ENCODE measurements at regions not wholly inside any gene's neighbourhood (a gene's known extent, or its start where the extent isn't known, plus 50 kb on each side); places are given as distances from the start of the nearest gene placed in this dataset.

- H3K9ac ChIP-seq (ENCODE audit: low read depth, low read length) = no peak overlapping the region
- no peaks in the 10 kb centered on the region for H3K27me3 ChIP-seq (ENCODE audit: control insufficient read depth, insufficient read depth, low read length)
- H3K4me3 ChIP-seq (ENCODE audit: low read length) = no peak overlapping the region
These were observed 60.6 kb downstream of the NAV1 start for GRCh38 chr1:201599548-201599947.

DNA sequence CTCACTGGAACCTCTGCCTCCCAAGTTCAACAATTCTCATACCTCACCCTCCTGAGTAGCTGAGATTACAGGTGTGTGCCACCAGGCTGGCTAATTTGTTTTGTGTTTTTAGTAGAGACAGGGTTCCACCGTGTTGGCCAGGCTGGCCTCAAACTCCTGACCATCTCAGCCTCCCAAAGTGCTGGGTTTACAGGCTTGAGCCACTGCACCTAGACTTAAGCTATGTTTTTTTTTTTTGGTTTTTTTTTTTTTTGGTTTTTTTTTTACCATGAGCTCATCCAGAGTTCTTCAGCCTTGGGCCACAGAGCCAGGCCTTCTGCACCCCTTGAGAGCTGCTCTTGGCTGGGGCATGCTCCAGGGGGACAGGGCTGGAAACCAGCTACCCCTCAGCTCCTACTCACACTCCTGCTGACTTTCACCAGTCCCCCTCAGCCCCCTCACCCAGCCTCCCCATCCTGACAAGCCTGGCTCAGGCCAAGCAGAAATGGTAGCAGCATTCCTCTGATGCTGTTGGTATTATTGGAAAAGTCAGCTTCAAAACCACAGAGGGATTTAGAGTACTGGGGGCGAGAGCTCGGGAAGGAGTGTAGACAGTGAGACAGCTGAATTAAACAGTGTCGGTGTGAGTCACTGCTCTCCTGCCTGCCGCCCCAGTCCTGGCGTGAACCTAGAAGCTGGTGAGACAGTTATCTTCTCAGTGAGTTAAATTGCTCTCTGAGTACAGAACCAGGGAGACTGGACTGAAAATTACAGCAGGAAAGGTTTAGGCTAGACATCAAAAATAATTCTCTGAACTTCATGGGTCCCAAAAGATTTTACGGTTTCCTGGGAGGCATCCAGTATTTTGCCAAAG lies 63.7 kb downstream of the NAV1 start:
- Histone ChIP-seq H3K4me2 (ENCODE audit: low read length) (peak overlapping the region; percentile 63), H3K36me3 (ENCODE audit: insufficient read depth, low read length) (peaks cover 27% of the 10 kb centered on the region), H3K4me3 (ENCODE audit: low read length) (peak overlapping the region; percentile 27), H3K4me1 (ENCODE audit: control insufficient read depth, insufficient read depth, low read length) (peaks cover 81% of the 10 kb centered on the region), H3K27me3 (ENCODE audit: control insufficient read depth, insufficient read depth, low read length) (no peaks in the 10 kb centered on the region), H3K9me3 (replicated peaks; ENCODE audit: low read length) (no peaks in the 10 kb centered on the region), H3K9ac (ENCODE audit: low read depth, low read length) (peak overlapping the region; percentile 73)

More at GRCh38 chr1:201599548-201599947, 60.6 kb downstream of the NAV1 start:
- no peaks in the 10 kb centered on the region for H3K9me3 ChIP-seq (replicated peaks; ENCODE audit: low read length)
- H3K4me1 ChIP-seq (ENCODE audit: control insufficient read depth, insufficient read depth, low read length) = peaks cover 70% of the 10 kb centered on the region
- no peak overlapping the region for H3K4me2 ChIP-seq (ENCODE audit: low read length)
- H3K36me3 ChIP-seq (ENCODE audit: insufficient read depth, low read length) = peaks cover 42% of the 10 kb centered on the region

GRCh38 chr1:201603613-201604232 lies 64.8 kb downstream of the NAV1 start:
- H3K4me2 ChIP-seq (ENCODE audit: low read length) = peak overlapping the region; percentile 63
- H3K27me3 ChIP-seq (ENCODE audit: control insufficient read depth, insufficient read depth, low read length) = no peaks in the 10 kb centered on the region
- H3K4me3 ChIP-seq (ENCODE audit: low read length) = peak overlapping the region; percentile 27
- peak overlapping the region; percentile 73 for H3K9ac ChIP-seq (ENCODE audit: low read depth, low read length)
- peaks cover 80% of the 10 kb centered on the region for H3K4me1 ChIP-seq (ENCODE audit: control insufficient read depth, insufficient read depth, low read length)
- no peaks in the 10 kb centered on the region for H3K9me3 ChIP-seq (replicated peaks; ENCODE audit: low read length)
- peaks cover 25% of the 10 kb centered on the region for H3K36me3 ChIP-seq (ENCODE audit: insufficient read depth, low read length)

GRCh38 chr1:201605385-201606010 lies 66.6 kb downstream of the NAV1 start:
- peaks cover 26% of the 10 kb centered on the region for H3K36me3 ChIP-seq (ENCODE audit: insufficient read depth, low read length)
- H3K27me3 ChIP-seq (ENCODE audit: control insufficient read depth, insufficient read depth, low read length) = no peaks in the 10 kb centered on the region
- H3K9me3 ChIP-seq (replicated peaks; ENCODE audit: low read length) = no peaks in the 10 kb centered on the region
- H3K4me2 ChIP-seq (ENCODE audit: low read length) = no peak overlapping the region
- H3K4me3 ChIP-seq (ENCODE audit: low read length) = no peak overlapping the region
- no peak overlapping the region for H3K9ac ChIP-seq (ENCODE audit: low read depth, low read length)
- peaks cover 80% of the 10 kb centered on the region for H3K4me1 ChIP-seq (ENCODE audit: control insufficient read depth, insufficient read depth, low read length)

GRCh38 chr1:201606096-201606495 lies 67.2 kb downstream of the NAV1 start:
- peaks cover 25% of the 10 kb centered on the region for H3K36me3 ChIP-seq (ENCODE audit: insufficient read depth, low read length)
- H3K4me3 ChIP-seq (ENCODE audit: low read length) = no peak overlapping the region
- no peak overlapping the region for H3K4me2 ChIP-seq (ENCODE audit: low read length)
- no peak overlapping the region for H3K9ac ChIP-seq (ENCODE audit: low read depth, low read length)
- H3K27me3 ChIP-seq (ENCODE audit: control insufficient read depth, insufficient read depth, low read length) = no peaks in the 10 kb centered on the region
- H3K4me1 ChIP-seq (ENCODE audit: control insufficient read depth, insufficient read depth, low read length) = peaks cover 80% of the 10 kb centered on the region
- no peaks in the 10 kb centered on the region for H3K9me3 ChIP-seq (replicated peaks; ENCODE audit: low read length)

- no peak overlapping the region for H3K4me2 ChIP-seq (ENCODE audit: low read length)
- no peak overlapping the region for H3K9ac ChIP-seq (ENCODE audit: low read depth, low read length)
- peaks cover 29% of the 10 kb centered on the region for H3K36me3 ChIP-seq (ENCODE audit: insufficient read depth, low read length)
- no peaks in the 10 kb centered on the region for H3K9me3 ChIP-seq (replicated peaks; ENCODE audit: low read length)
- no peak overlapping the region for H3K4me3 ChIP-seq (ENCODE audit: low read length)
- peaks cover 75% of the 10 kb centered on the region for H3K4me1 ChIP-seq (ENCODE audit: control insufficient read depth, insufficient read depth, low read length)
- no peaks in the 10 kb centered on the region for H3K27me3 ChIP-seq (ENCODE audit: control insufficient read depth, insufficient read depth, low read length)
These were observed 67.7 kb downstream of the NAV1 start for GRCh38 chr1:201606623-201607022.

DNA sequence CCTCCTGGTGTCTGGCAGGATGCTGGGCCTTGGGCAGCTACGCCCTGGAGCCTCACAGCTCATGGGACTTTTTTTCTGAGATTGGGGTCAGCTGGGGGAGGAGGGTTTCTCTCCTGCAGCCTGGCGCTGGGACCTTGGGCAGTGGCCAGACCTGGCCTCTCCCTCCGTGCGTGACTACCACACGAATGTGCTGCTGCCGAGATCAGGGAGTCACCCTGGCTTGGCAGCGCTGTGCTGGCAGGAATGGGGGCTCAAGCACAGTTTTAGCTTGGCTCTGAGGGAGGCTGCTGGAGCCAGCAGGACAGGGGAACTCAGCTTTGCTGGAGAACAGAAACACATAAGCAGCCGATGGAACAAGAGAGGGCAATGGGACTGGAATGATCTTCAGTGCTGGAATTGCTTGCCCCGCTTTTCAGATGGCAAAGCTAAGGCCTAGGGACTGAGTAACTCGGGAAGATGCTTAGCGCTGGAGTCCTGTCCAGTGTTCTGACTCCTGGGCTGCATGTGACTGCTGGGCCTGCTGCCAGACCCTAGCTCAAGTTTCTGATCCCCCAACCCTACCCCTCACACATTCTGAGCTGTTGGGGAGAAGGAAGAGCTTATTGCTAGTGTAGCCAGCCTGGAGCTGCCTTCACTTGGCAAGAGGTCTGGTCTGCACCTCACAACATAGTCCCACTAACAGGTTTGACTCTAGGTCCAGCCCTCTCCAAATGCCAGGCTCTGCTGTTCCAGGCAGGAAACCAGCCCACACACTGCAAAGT lies 69.9 kb downstream of the NAV1 start:
- H3K4me2 ChIP-seq (ENCODE audit: low read length) = peak overlapping the region; percentile 35
- H3K36me3 ChIP-seq (ENCODE audit: insufficient read depth, low read length) = peaks cover 31% of the 10 kb centered on the region
- H3K9ac ChIP-seq (ENCODE audit: low read depth, low read length) = peak overlapping the region; percentile 16
- no peaks in the 10 kb centered on the region for H3K9me3 ChIP-seq (replicated peaks; ENCODE audit: low read length)
- H3K4me1 ChIP-seq (ENCODE audit: control insufficient read depth, insufficient read depth, low read length) = peaks cover 57% of the 10 kb centered on the region
- no peak overlapping the region for H3K4me3 ChIP-seq (ENCODE audit: low read length)
- no peaks in the 10 kb centered on the region for H3K27me3 ChIP-seq (ENCODE audit: control insufficient read depth, insufficient read depth, low read length)

DNA sequence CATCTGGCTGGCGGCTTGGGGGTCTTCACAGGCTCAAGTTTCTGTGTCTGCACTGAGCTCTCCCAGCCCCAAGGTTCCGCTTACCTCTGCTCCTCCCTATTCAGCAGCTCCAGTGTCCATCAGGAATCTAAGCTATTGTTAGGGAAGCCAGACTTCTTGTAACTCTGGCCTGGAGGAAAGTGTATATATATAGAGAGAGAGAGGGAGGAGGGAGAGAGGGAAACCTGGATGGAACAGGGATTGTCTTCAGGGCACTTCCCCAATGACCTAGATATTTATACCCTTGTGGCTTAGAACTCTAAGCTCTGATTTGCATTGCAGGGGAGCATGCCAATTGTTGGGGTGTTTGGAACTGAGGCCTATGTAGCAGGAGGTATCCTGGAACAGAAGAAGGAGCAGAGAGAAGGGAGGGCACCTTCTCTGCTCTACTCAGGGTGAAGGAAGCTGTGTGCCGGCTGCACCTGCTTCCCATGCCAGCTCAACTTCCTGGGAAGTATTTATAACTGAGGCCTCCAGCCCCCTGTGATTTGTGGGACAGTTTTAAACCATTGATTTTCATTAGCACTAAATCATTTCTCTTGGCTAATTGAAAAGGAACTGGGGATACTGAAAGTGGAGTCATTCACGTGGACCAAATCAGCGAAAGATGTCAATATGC lies 70.9 kb downstream of the NAV1 start:
- H3K27me3 ChIP-seq (ENCODE audit: control insufficient read depth, insufficient read depth, low read length) = no peaks in the 10 kb centered on the region
- H3K4me1 ChIP-seq (ENCODE audit: control insufficient read depth, insufficient read depth, low read length) = peaks cover 58% of the 10 kb centered on the region
- no peak overlapping the region for H3K9ac ChIP-seq (ENCODE audit: low read depth, low read length)
- no peak overlapping the region for H3K4me3 ChIP-seq (ENCODE audit: low read length)
- peaks cover 31% of the 10 kb centered on the region for H3K36me3 ChIP-seq (ENCODE audit: insufficient read depth, low read length)
- no peaks in the 10 kb centered on the region for H3K9me3 ChIP-seq (replicated peaks; ENCODE audit: low read length)
- H3K4me2 ChIP-seq (ENCODE audit: low read length) = no peak overlapping the region

DNA sequence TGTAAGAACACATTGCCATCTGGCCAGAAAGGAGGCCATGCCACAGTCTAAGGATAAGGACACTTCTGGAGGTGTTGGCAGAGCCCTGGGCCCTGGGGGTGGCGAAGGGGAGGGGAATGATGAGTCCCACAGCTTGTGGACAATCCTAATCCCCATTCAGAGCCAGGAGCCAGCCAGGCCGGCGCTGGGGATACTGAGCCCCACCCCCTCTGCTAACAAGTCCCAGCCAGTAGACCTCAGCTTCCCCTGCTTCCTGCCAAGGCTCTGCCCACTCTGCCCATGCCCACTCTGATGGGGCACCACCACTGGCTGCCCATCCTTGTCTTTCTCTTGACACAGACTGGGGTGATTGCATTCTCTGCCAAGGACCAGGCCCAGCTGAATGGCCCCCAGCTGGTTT lies 71.9 kb downstream of the NAV1 start:
- Histone ChIP-seq H3K9me3 (replicated peaks; ENCODE audit: low read length) (no peaks in the 10 kb centered on the region), H3K36me3 (ENCODE audit: insufficient read depth, low read length) (peaks cover 29% of the 10 kb centered on the region), H3K4me2 (ENCODE audit: low read length) (no peak overlapping the region), H3K4me3 (ENCODE audit: low read length) (no peak overlapping the region), H3K9ac (ENCODE audit: low read depth, low read length) (no peak overlapping the region), H3K4me1 (ENCODE audit: control insufficient read depth, insufficient read depth, low read length) (peaks cover 48% of the 10 kb centered on the region), H3K27me3 (ENCODE audit: control insufficient read depth, insufficient read depth, low read length) (no peaks in the 10 kb centered on the region)

DNA sequence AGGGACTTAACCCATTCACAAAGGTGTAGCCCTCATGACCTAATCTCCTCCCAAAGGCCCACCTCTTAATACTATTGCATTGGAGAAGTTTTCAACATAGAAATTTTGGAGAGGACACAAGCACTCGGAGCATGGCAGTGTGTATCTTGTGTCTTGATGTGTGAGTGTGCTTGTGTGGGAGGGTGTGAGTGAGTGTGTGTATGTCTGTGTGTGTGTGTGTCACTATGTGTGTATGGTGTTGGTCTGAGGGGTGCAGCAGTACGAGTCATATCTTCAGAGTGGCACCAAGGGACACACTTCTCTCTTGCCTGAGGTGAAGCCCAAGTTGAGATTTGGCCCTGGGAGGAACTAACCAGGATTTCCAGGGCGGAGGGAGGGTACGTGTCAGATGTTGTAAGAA lies 73.7 kb downstream of the NAV1 start:
- no peak overlapping the region for H3K9ac ChIP-seq (ENCODE audit: low read depth, low read length)
- H3K36me3 ChIP-seq (ENCODE audit: insufficient read depth, low read length) = peaks cover 35% of the 10 kb centered on the region
- H3K9me3 ChIP-seq (replicated peaks; ENCODE audit: low read length) = no peaks in the 10 kb centered on the region

More for the DNA sequence above, 73.7 kb downstream of the NAV1 start:
- Histone ChIP-seq H3K4me1 (ENCODE audit: control insufficient read depth, insufficient read depth, low read length) (peaks cover 44% of the 10 kb centered on the region), H3K4me3 (ENCODE audit: low read length) (no peak overlapping the region), H3K27me3 (ENCODE audit: control insufficient read depth, insufficient read depth, low read length) (no peaks in the 10 kb centered on the region), H3K4me2 (ENCODE audit: low read length) (no peak overlapping the region)

All from skeletal muscle satellite cell (primary cell).